ENCODE measurements at regions not wholly inside any gene's neighbourhood (a gene's known extent, or its start where the extent isn't known, plus 50 kb on each side); places are given as distances from the start of the nearest gene placed in this dataset.

DNA sequence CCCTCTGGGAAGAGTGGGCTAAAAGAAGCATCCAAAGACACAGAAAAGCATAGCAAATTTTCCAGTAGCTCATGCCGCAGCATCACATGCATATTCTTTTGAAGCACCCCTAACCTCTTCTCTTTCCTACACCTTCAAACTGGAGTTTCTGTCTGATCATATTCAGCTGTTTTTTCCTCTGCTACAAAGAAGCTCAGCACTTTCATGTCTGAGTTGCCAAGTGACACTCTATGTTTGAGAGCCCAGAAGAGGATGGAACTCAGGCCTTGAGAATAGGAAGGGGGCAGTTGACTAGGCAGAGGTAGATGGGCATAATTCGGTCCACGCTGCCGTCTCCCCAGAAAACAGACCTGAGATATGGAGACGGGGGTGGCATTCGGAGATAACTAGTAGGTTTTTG, 489.6 kb upstream of the NR2F2 start:
- FAIRE-seq, result no peak

DNA sequence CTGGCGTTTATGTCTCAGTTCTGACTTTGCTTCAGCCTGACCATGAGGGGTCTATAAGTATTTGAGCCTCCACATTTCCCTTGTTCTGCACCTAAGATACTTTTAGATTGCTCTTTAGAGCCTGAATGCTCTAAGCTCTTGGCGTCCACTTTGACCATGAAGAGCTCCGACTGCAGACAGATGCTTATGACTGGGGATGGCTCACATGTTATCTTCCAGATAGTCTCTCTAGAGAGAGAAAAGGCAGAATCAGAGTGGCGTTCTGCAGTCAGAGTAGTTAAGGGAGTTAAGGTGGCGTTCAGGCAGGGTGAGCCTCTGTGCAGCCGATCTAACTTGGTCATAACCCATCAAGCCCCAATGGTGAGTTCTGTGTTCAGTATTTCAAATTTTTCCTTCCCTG, 487.9 kb upstream of the NR2F2 start:
- no peak for TF ChIP-seq POU2F2 (IDR thresholded peaks at IDR 0.05; ENCODE audit: low read depth, low read length)
- TF ChIP-seq SPI1 (IDR thresholded peaks at IDR 0.05; ENCODE audit: low read depth, low read length), result no peak
- TF ChIP-seq TAF1 (IDR thresholded peaks at IDR 0.05; ENCODE audit: low read depth, low read length), result no peak
- TF ChIP-seq POLR2A (IDR thresholded peaks at IDR 0.05; ENCODE audit: low read depth, low read length), result no peak
- no peak for TF ChIP-seq POLR2AphosphoS5 (IDR thresholded peaks at IDR 0.05; ENCODE audit: low read depth, low read length)
- no peak for TF ChIP-seq PAX5 (IDR thresholded peaks at IDR 0.05; ENCODE audit: insufficient read depth, low read length, severe bottlenecking)
- FAIRE-seq (no peak), DNase-seq (ENCODE audit: insufficient read length, low spot score) (no peak)

More for the DNA sequence above, 489.6 kb upstream of the NR2F2 start:
- no peak for DNase-seq (ENCODE audit: insufficient read length, low spot score)
- TF ChIP-seq PAX5 (IDR thresholded peaks at IDR 0.05; ENCODE audit: insufficient read depth, low read length, severe bottlenecking) (no peak), POLR2A (IDR thresholded peaks at IDR 0.05; ENCODE audit: low read depth, low read length) (no peak), TAF1 (IDR thresholded peaks at IDR 0.05; ENCODE audit: low read depth, low read length) (no peak), POLR2AphosphoS5 (IDR thresholded peaks at IDR 0.05; ENCODE audit: low read depth, low read length) (no peak), SPI1 (IDR thresholded peaks at IDR 0.05; ENCODE audit: low read depth, low read length) (no peak), POU2F2 (IDR thresholded peaks at IDR 0.05; ENCODE audit: low read depth, low read length) (no peak)

DNA sequence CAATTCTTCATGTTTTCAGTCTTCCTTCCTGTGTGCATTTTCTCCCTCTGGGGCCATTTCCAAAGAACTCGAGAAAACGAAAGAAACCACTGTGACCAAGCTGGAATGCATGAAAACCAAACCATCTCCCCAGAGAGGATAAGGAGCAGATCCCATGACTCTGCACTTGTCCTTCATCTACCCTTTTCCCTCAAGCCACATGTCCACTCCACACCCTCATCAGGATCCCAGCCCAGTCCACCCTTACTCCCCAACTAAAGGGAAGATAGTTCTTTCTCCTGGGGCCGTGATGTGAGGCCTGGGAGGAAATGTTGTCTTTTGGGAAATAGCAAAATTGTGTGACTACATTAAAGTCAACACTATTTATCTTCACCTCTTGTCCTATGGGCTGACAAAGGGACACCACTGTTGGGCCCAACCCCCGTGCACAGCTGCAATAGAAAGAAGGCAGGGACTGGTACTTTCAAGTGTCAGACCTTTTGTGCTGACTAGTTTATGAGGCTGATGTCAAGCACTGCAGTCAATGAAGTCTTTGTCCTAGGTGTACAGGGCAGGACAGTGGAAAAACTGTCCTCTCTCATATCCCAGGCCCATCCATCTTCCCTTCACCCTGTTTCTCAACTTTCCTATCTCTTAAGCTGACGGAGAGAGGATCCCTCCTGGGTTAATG, 487.1 kb upstream of the NR2F2 start:
- DNase-seq (ENCODE audit: insufficient read length, low spot score), result no peak
- no peak for FAIRE-seq
- TF ChIP-seq POLR2A (IDR thresholded peaks at IDR 0.05; ENCODE audit: low read depth, low read length), result no peak
- TF ChIP-seq POU2F2 (IDR thresholded peaks at IDR 0.05; ENCODE audit: low read depth, low read length), result no peak
- no peak for TF ChIP-seq PAX5 (IDR thresholded peaks at IDR 0.05; ENCODE audit: insufficient read depth, low read length, severe bottlenecking)
- no peak for TF ChIP-seq SPI1 (IDR thresholded peaks at IDR 0.05; ENCODE audit: low read depth, low read length)

DNA sequence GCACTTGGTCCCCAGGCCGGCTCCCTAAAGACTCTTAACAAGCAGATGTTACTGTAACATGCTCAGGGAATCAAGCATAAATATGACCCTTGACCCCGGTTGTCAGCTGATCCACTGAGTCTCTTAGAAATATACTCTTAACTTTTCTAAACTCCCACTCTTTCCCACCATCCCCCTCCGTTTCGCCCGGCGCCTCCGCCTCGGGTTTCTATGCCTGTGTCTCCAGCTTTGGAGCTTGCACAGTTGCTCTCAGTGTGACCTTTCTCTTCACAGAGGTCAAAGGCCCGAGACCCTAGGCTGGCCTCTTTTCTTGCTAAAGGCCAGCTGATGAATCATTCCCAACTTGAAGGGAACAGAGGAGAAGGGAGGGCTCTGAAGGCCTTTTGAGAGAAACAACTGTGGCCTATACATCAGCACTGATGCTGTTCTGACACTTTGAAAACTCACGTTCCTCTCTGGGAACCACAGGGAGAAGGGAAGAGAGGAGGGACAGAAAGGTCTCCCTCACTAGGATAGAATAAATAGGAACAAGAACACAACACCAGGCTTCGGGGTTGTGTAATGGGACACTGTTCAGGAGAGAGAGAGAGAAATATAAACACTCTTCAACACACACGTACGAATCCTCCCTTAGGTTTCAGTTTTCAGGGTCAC, 484.5 kb upstream of the NR2F2 start:
- TF ChIP-seq POLR2AphosphoS5 (IDR thresholded peaks at IDR 0.05; ENCODE audit: low read depth, low read length), result no peak
- TF ChIP-seq POLR2A (IDR thresholded peaks at IDR 0.05; ENCODE audit: low read depth, low read length), result no peak
- TF ChIP-seq PAX5 (IDR thresholded peaks at IDR 0.05; ENCODE audit: insufficient read depth, low read length, severe bottlenecking), result no peak
- no peak for TF ChIP-seq TAF1 (IDR thresholded peaks at IDR 0.05; ENCODE audit: low read depth, low read length)
- TF ChIP-seq POU2F2 (IDR thresholded peaks at IDR 0.05; ENCODE audit: low read depth, low read length), result no peak
- TF ChIP-seq SPI1 (IDR thresholded peaks at IDR 0.05; ENCODE audit: low read depth, low read length), result no peak
- DNase-seq (ENCODE audit: insufficient read length, low spot score) (no peak), FAIRE-seq (no peak)

DNA sequence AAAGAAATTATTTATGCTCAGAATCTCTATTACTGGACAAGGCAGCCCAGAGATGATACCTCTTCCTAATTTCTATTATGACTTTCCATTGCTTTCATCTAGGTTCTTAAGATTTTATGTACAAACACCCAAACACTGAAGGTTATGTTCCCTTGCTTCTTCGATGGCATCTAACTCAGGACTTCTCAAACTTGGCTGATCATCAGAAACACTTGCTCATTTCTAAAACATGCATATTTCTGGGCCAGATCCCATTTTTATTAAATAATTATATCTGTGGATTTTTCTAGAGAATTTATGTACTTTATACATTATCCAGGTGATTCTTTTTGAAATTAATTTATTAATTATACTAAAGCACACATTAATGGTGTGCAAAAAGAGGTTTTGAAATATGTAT, 482.4 kb upstream of the NR2F2 start:
- no peak for TF ChIP-seq TAF1 (IDR thresholded peaks at IDR 0.05; ENCODE audit: low read depth, low read length)
- no peak for TF ChIP-seq POLR2A (IDR thresholded peaks at IDR 0.05; ENCODE audit: low read depth, low read length)
- no peak for TF ChIP-seq PAX5 (IDR thresholded peaks at IDR 0.05; ENCODE audit: insufficient read depth, low read length, severe bottlenecking)
- TF ChIP-seq SPI1 (IDR thresholded peaks at IDR 0.05; ENCODE audit: low read depth, low read length), result no peak
- no peak for TF ChIP-seq POLR2AphosphoS5 (IDR thresholded peaks at IDR 0.05; ENCODE audit: low read depth, low read length)
- no peak for TF ChIP-seq POU2F2 (IDR thresholded peaks at IDR 0.05; ENCODE audit: low read depth, low read length)
- DNase-seq (ENCODE audit: insufficient read length, low spot score) (no peak), FAIRE-seq (no peak)

DNA sequence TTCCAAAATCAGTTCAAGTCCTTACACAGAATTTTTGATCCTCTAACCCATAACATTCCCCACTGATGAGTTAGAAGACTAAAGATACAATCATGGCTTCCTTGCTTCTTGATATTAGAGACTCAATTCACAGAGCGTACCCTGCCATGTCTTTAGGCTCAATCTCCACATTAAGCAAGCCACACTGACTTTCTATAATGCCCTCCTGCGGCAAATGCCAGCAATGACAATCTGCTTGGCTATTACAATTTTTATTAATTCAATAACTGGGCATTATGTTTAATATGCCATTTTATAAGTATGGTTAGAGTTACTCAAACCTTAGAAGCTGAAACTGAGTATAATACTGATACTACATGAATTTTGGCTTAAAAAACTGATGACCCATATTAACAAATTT, 479.7 kb upstream of the NR2F2 start:
- no peak for FAIRE-seq
- no peak for TF ChIP-seq SPI1 (IDR thresholded peaks at IDR 0.05; ENCODE audit: low read depth, low read length)
- no peak for TF ChIP-seq POLR2AphosphoS5 (IDR thresholded peaks at IDR 0.05; ENCODE audit: low read depth, low read length)
- no peak for TF ChIP-seq POU2F2 (IDR thresholded peaks at IDR 0.05; ENCODE audit: low read depth, low read length)
- DNase-seq (ENCODE audit: insufficient read length, low spot score), result no peak

DNA sequence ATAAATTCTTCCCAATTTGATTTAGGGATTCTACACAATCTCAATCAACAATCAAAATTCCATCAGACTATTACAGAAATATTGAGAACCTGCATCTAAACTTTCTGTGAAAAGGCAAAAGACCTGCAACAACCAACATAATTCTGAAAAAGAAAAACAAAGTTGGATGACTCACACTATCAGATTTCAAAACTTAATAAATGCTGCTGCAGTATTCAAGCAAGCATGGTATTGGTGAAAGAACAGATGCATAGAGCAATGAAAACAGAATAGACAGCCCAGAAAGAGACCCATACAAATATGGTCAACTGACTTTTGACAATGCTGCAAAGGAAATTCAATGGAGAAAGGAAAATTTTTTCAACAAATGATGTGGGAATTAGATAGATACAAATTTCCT, 477.1 kb upstream of the NR2F2 start:
- FAIRE-seq, result no peak
- TF ChIP-seq TAF1 (IDR thresholded peaks at IDR 0.05; ENCODE audit: low read depth, low read length), result no peak
- TF ChIP-seq POLR2A (IDR thresholded peaks at IDR 0.05; ENCODE audit: low read depth, low read length), result no peak
- no peak for TF ChIP-seq PAX5 (IDR thresholded peaks at IDR 0.05; ENCODE audit: insufficient read depth, low read length, severe bottlenecking)
- TF ChIP-seq POU2F2 (IDR thresholded peaks at IDR 0.05; ENCODE audit: low read depth, low read length), result no peak
- TF ChIP-seq SPI1 (IDR thresholded peaks at IDR 0.05; ENCODE audit: low read depth, low read length), result no peak
- no peak for TF ChIP-seq POLR2AphosphoS5 (IDR thresholded peaks at IDR 0.05; ENCODE audit: low read depth, low read length)
- DNase-seq (ENCODE audit: insufficient read length, low spot score), result no peak

DNA sequence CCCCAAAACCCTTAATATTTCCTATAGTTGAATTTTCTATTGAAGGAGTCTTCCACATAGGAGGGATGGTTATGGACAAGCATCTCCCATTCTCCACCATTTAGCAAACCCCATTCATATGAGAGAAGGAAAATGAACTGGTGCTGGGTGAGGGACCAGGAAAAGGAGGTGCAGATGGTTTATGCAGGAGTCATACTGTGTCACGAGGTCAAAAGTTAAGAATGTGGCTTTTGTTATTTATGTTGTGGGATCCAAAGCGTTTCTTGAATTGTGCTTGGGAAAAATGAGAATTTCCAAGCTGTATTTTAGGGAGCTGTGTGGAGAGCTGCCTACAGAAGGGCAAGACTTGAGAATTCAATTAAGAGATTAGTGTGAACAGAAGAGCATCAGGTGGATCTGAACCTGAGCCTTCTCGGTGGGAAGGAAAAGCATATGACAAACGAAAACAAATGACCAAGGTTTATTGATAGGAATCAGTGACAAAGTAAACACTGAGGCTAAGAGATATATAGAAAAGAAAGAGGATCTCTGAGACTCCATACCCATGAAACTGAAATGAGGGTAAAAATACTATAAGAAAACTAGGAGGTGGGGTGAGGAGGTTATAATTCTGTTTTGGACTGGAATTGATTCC, 473.3 kb upstream of the NR2F2 start:
- DNase-seq (ENCODE audit: insufficient read length, low spot score) (no peak), FAIRE-seq (no peak)
- no peak for TF ChIP-seq SPI1 (IDR thresholded peaks at IDR 0.05; ENCODE audit: low read depth, low read length)
- no peak for TF ChIP-seq PAX5 (IDR thresholded peaks at IDR 0.05; ENCODE audit: insufficient read depth, low read length, severe bottlenecking)
- no peak for TF ChIP-seq POLR2A (IDR thresholded peaks at IDR 0.05; ENCODE audit: low read depth, low read length)
- TF ChIP-seq POLR2AphosphoS5 (IDR thresholded peaks at IDR 0.05; ENCODE audit: low read depth, low read length), result no peak
- TF ChIP-seq POU2F2 (IDR thresholded peaks at IDR 0.05; ENCODE audit: low read depth, low read length), result no peak
- TF ChIP-seq TAF1 (IDR thresholded peaks at IDR 0.05; ENCODE audit: low read depth, low read length), result no peak

DNA sequence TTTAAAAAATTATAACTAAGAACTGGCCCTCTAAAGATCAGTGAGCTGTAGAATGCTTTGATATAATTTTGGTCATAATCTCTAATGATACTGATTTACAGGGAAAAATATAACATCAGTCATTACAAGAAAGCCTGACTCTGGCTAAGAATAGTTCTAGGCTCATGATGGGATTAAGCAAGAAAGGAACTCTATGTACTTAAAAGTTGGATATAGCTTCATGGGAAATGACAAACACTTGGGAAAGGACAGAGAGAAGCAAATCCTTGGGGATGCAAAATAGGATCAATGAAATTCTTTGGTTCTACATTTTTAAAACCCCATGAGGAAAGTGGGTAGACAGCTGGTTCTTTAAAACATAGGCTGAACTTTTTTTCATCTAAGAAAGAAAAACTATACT, 472.7 kb upstream of the NR2F2 start:
- no peak for DNase-seq (ENCODE audit: insufficient read length, low spot score)
- no peak for FAIRE-seq
- TF ChIP-seq POLR2A (IDR thresholded peaks at IDR 0.05; ENCODE audit: low read depth, low read length) (no peak), SPI1 (IDR thresholded peaks at IDR 0.05; ENCODE audit: low read depth, low read length) (no peak), PAX5 (IDR thresholded peaks at IDR 0.05; ENCODE audit: insufficient read depth, low read length, severe bottlenecking) (no peak), POLR2AphosphoS5 (IDR thresholded peaks at IDR 0.05; ENCODE audit: low read depth, low read length) (no peak), TAF1 (IDR thresholded peaks at IDR 0.05; ENCODE audit: low read depth, low read length) (no peak), POU2F2 (IDR thresholded peaks at IDR 0.05; ENCODE audit: low read depth, low read length) (no peak)

All from GM12891 (cell line).